ENCODE measurements at regions not wholly inside any gene's neighbourhood (a gene's known extent, or its start where the extent isn't known, plus 50 kb on each side); places are given as distances from the start of the nearest gene placed in this dataset.

GRCh38 chr9:106032978-106033377, 338.6 kb downstream of the TMEM38B start:
- ATAC-seq (ENCODE audit: insufficient read depth, low read depth): no peak

GRCh38 chr9:106035806-106036205, 341.5 kb downstream of the TMEM38B start:
- H3K9ac ChIP-seq (ENCODE audit: low read depth, low read length): no peak overlapping the region
- no peaks in the 10 kb centered on the region for H3K4me1 ChIP-seq (ENCODE audit: insufficient read depth, low read length)
- H4K20me1 ChIP-seq (ENCODE audit: insufficient read depth, low read length): no peaks in the 10 kb centered on the region
- no peak for TF ChIP-seq CTCF (IDR thresholded peaks at IDR 0.05; ENCODE audit: borderline replicate concordance, extremely low read depth, low read length, poor library complexity, severe bottlenecking)
- TF ChIP-seq EZH2 (IDR thresholded peaks at IDR 0.05; ENCODE audit: borderline replicate concordance, low read depth, low read length, severe bottlenecking): no peak
- ATAC-seq (ENCODE audit: insufficient read depth, low read depth): no peak
- H3K27me3 ChIP-seq (ENCODE audit: insufficient read depth, low read length, poor library complexity): no peaks in the 10 kb centered on the region
- H2AFZ ChIP-seq (ENCODE audit: low read depth, low read length): no peak overlapping the region
- DNase-seq: no peak
- H3K9me3 ChIP-seq (ENCODE audit: insufficient read depth, low read length, severe bottlenecking): no peaks in the 10 kb centered on the region
- H3K79me2 ChIP-seq (ENCODE audit: insufficient read depth, low read length): no peaks in the 10 kb centered on the region
- no peak overlapping the region for H3K4me3 ChIP-seq (ENCODE audit: low read depth in 1 of 2, low read length in 2 of 2)
- H3K27ac ChIP-seq (ENCODE audit: low read length): no peak overlapping the region
- H3K4me2 ChIP-seq (ENCODE audit: insufficient read depth, low read length): no peak overlapping the region
- no peaks in the 10 kb centered on the region for H3K36me3 ChIP-seq (ENCODE audit: insufficient read depth, low read length)

More at GRCh38 chr9:106032978-106033377, 338.6 kb downstream of the TMEM38B start:
- no peak for TF ChIP-seq EZH2 (IDR thresholded peaks at IDR 0.05; ENCODE audit: borderline replicate concordance, low read depth, low read length, severe bottlenecking)
- no peak for TF ChIP-seq CTCF (IDR thresholded peaks at IDR 0.05; ENCODE audit: borderline replicate concordance, extremely low read depth, low read length, poor library complexity, severe bottlenecking)
- Histone ChIP-seq H3K4me3 (ENCODE audit: low read depth in 1 of 2, low read length in 2 of 2) (no peak overlapping the region), H4K20me1 (ENCODE audit: insufficient read depth, low read length) (no peaks in the 10 kb centered on the region), H3K4me2 (ENCODE audit: insufficient read depth, low read length) (no peak overlapping the region), H3K27me3 (ENCODE audit: insufficient read depth, low read length, poor library complexity) (no peaks in the 10 kb centered on the region), H3K36me3 (ENCODE audit: insufficient read depth, low read length) (no peaks in the 10 kb centered on the region), H3K4me1 (ENCODE audit: insufficient read depth, low read length) (no peaks in the 10 kb centered on the region), H3K27ac (ENCODE audit: low read length) (no peak overlapping the region), H2AFZ (ENCODE audit: low read depth, low read length) (no peak overlapping the region), H3K79me2 (ENCODE audit: insufficient read depth, low read length) (no peaks in the 10 kb centered on the region), H3K9me3 (ENCODE audit: insufficient read depth, low read length, severe bottlenecking) (no peaks in the 10 kb centered on the region), H3K9ac (ENCODE audit: low read depth, low read length) (no peak overlapping the region)
- DNase-seq: no peak

- no peaks in the 10 kb centered on the region for H3K27me3 ChIP-seq (ENCODE audit: insufficient read depth, low read length, poor library complexity)
- DNase-seq: no peak
- H4K20me1 ChIP-seq (ENCODE audit: insufficient read depth, low read length): no peaks in the 10 kb centered on the region
- H3K36me3 ChIP-seq (ENCODE audit: insufficient read depth, low read length): no peaks in the 10 kb centered on the region
- no peaks in the 10 kb centered on the region for H3K4me1 ChIP-seq (ENCODE audit: insufficient read depth, low read length)
- H3K9me3 ChIP-seq (ENCODE audit: insufficient read depth, low read length, severe bottlenecking): no peaks in the 10 kb centered on the region
- no peak for TF ChIP-seq EZH2 (IDR thresholded peaks at IDR 0.05; ENCODE audit: borderline replicate concordance, low read depth, low read length, severe bottlenecking)
- TF ChIP-seq CTCF (IDR thresholded peaks at IDR 0.05; ENCODE audit: borderline replicate concordance, extremely low read depth, low read length, poor library complexity, severe bottlenecking): no peak
- no peak overlapping the region for H2AFZ ChIP-seq (ENCODE audit: low read depth, low read length)
- H3K27ac ChIP-seq (ENCODE audit: low read length): no peak overlapping the region
- ATAC-seq (ENCODE audit: insufficient read depth, low read depth): no peak
- no peak overlapping the region for H3K4me2 ChIP-seq (ENCODE audit: insufficient read depth, low read length)
- no peak overlapping the region for H3K4me3 ChIP-seq (ENCODE audit: low read depth in 1 of 2, low read length in 2 of 2)
- H3K9ac ChIP-seq (ENCODE audit: low read depth, low read length): no peak overlapping the region
- no peaks in the 10 kb centered on the region for H3K79me2 ChIP-seq (ENCODE audit: insufficient read depth, low read length)
Observed at GRCh38 chr9:106038266-106039001, 344.1 kb downstream of the TMEM38B start.

Data from DND-41 (cell line).